PC-3 (cell line): ENCODE measurements at regions not wholly inside any gene's neighbourhood (a gene's known extent, or its start where the extent isn't known, plus 50 kb on each side); places are given as distances from the start of the nearest gene placed in this dataset.

ENCODE experiments used
- ATAC-seq: fragments of 200-7000 bp; cut with Tn5 transposase; 2 replicates; pipeline ENCODE4 v1.9.1; 2020; ENCODE audit warnings: mild to moderate bottlenecking, moderate library complexity
- BruUV-seq: library from RNA; stranded (reverse); fragments of 400-500 nt; replicated peaks from 2 replicates; lab custom pipeline; 2021; lab: Mats Ljungman, UMichigan
- CTCF ChIA-PET: fragments of 300-600 bp; sonication (Branson Sonifier 250); formaldehyde crosslinking; loops from one replicate; lab custom pipeline; 2022; ENCODE audit warnings: antibody characterized with exemption; lab: Charles Lee
- POLR2A ChIA-PET: fragments of 300-600 bp; sonication (Branson Sonifier 250); formaldehyde crosslinking; loops from one replicate; lab custom pipeline; 2022; ENCODE audit warnings: antibody characterized with exemption; ENCODE audit not compliant: unreplicated experiment; lab: Charles Lee
- DNase-seq: peaks from one replicate; pipeline ENCODE4 v3.0.0-alpha.2; 2015
- H2AFZ ChIP-seq: fragments of 300-600 bp; sonication (generic); 2 replicates; pipeline ENCODE4 v1.6.0; 2016; ENCODE audit warnings: antibody characterized with exemption, low read length
- H3F3A ChIP-seq: fragments of 300-600 bp; sonication (generic); one replicate; pipeline ENCODE4 v1.6.0; 2017; ENCODE audit warnings: antibody characterized with exemption, low read length, control low read depth, mild to moderate bottlenecking; ENCODE audit not compliant: unreplicated experiment
- H3K27ac ChIP-seq: fragments of 300-600 bp; sonication (generic); 2 replicates; pipeline ENCODE4 v1.5.1; 2016; ENCODE audit warnings: mild to moderate bottlenecking, low read length
- H3K27me3 ChIP-seq: fragments of 300-600 bp; sonication (generic); 2 replicates; pipeline ENCODE4 v1.6.1; 2016; ENCODE audit warnings: low read length, mixed read lengths
- H3K36me3 ChIP-seq: fragments of 300-600 bp; sonication (generic); 2 replicates; pipeline ENCODE4 v1.6.1; 2016; ENCODE audit warnings: low read depth, mixed run types, low read length, mixed read lengths
- H3K4me1 ChIP-seq: fragments of 300-600 bp; sonication (generic); 2 replicates; pipeline ENCODE4 v1.5.1; 2016; ENCODE audit warnings: low read length; ENCODE audit not compliant: insufficient read depth
- H3K4me2 ChIP-seq: fragments of 300-600 bp; sonication (generic); 2 replicates; pipeline ENCODE4 v1.6.0; 2016; ENCODE audit warnings: low read length
- H3K4me3 ChIP-seq: fragments of 300-600 bp; sonication (generic); 2 replicates; pipeline ENCODE4 v1.5.1; 2016; ENCODE audit warnings: mild to moderate bottlenecking, low read length, mixed read lengths
- H3K79me2 ChIP-seq: fragments of 300-600 bp; sonication (generic); 2 replicates; pipeline ENCODE4 v1.6.1; 2017; ENCODE audit warnings: low read length, mixed read lengths
- H3K9ac ChIP-seq: fragments of 300-600 bp; sonication (generic); 2 replicates; pipeline ENCODE4 v1.6.0; 2016; ENCODE audit warnings: mild to moderate bottlenecking, low read length
- H3K9me2 ChIP-seq: fragments of 300-600 bp; sonication (generic); replicated peaks from 2 replicates; pipeline ENCODE4 v1.6.1; 2016; ENCODE audit warnings: mixed run types, low read length, mixed read lengths
- H3K9me3 ChIP-seq: fragments of 300-600 bp; sonication (generic); 2 replicates; pipeline ENCODE4 v1.6.1; 2016; ENCODE audit warnings: low read length, mixed read lengths
- H4K20me1 ChIP-seq: fragments of 300-600 bp; sonication (generic); 2 replicates; pipeline ENCODE4 v1.6.1; 2016; ENCODE audit warnings: low read length, mixed read lengths
- CTCF ChIP-seq: fragments of 300-600 bp; sonication (generic); conservative IDR thresholded peaks from 2 replicates; pipeline ENCODE4 v1.5.1; 2017; ENCODE audit warnings: antibody characterized with exemption, low read depth, mild to moderate bottlenecking, low read length
- EZH2 ChIP-seq: fragments of 300-600 bp; sonication (generic); IDR thresholded peaks from one replicate; pipeline ENCODE4 v1.6.1; 2017; ENCODE audit warnings: antibody characterized with exemption, mild to moderate bottlenecking, low read length; ENCODE audit not compliant: unreplicated experiment
- EZH2phosphoT487 ChIP-seq: fragments of 300-600 bp; sonication (generic); IDR thresholded peaks from 2 replicates; pipeline ENCODE4 v1.6.1; 2018; ENCODE audit warnings: mild to moderate bottlenecking, antibody characterized with exemption, low read length, borderline replicate concordance
- intact Hi-C: fragments of 100-400 bp; cut with micrococcal nuclease; formaldehyde crosslinking; loops from 2 replicates; pipeline ENCODE4 v1.9.0; 2023

- Histone ChIP-seq H3F3A (no peaks in the 10 kb centered on the region), H4K20me1 (no peaks in the 10 kb centered on the region), H2AFZ (no peak overlapping the region), H3K9me2 (no peaks in the 10 kb centered on the region), H3K4me3 (no peak overlapping the region), H3K9ac (no peak overlapping the region), H3K79me2 (no peaks in the 10 kb centered on the region), H3K9me3 (no peaks in the 10 kb centered on the region), H3K27ac (no peak overlapping the region), H3K4me1 (no peaks in the 10 kb centered on the region), H3K27me3 (no peaks in the 10 kb centered on the region), H3K36me3 (no peaks in the 10 kb centered on the region), H3K4me2 (no peak overlapping the region)
- no TSS peak for BruUV-seq
- TF ChIP-seq CTCF (no peak), EZH2 (no peak), EZH2phosphoT487 (no peak)
- ATAC-seq (no peak), DNase-seq (no peak)
- intact Hi-C loops = no loop called here
- ChIA-PET CTCF (no interaction called here), POLR2A (no interaction called here)
Observed at GRCh38 chr7:152572101-152572500, 103.8 kb downstream of the XRCC2 start.

GRCh38 chr7:152571068-152571467, 104.9 kb downstream of the XRCC2 start:
- no peak overlapping the region for H3K4me3 ChIP-seq
- ChIA-PET POLR2A (no interaction called here), CTCF (no interaction called here)
- intact Hi-C loops = no loop called here
- H2AFZ ChIP-seq = no peak overlapping the region
- no peak overlapping the region for H3K9ac ChIP-seq
- no peaks in the 10 kb centered on the region for H3K9me3 ChIP-seq
- no peaks in the 10 kb centered on the region for H3K79me2 ChIP-seq
- H3K4me1 ChIP-seq = no peaks in the 10 kb centered on the region
- H3K27me3 ChIP-seq = no peaks in the 10 kb centered on the region
- ATAC-seq = no peak
- H3K4me2 ChIP-seq = no peak overlapping the region
- TF ChIP-seq CTCF = no peak
- no peak for TF ChIP-seq EZH2phosphoT487
- no peak for TF ChIP-seq EZH2
- no peaks in the 10 kb centered on the region for H3F3A ChIP-seq
- no peak for DNase-seq
- no peaks in the 10 kb centered on the region for H3K36me3 ChIP-seq
- H4K20me1 ChIP-seq = no peaks in the 10 kb centered on the region
- H3K9me2 ChIP-seq = no peaks in the 10 kb centered on the region
- no TSS peak for BruUV-seq
- H3K27ac ChIP-seq = no peak overlapping the region

DNA sequence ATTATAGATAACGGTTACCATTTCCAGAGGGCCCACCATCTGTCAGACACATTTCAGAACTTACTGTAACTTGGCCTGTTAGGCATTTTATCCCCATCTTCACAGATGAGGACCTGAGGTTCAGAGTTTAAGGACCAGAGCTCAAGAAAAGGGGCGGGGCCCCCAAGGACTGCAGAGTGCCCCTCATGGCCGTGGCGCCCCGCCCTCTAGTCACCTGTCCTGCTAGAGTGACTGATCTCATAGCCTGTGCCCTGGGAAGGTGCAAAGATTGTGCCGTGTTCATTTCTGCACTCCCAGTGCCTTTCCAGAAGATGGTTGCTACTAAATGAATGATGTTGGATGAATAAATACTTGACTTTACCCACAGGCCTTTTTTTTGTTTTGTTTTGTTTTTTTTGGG, 107.0 kb downstream of the XRCC2 start:
- BruUV-seq = no TSS peak
- no peak for ATAC-seq

More for the DNA sequence above, 107.0 kb downstream of the XRCC2 start:
- H3K79me2 ChIP-seq = no peaks in the 10 kb centered on the region
- no peaks in the 10 kb centered on the region for H4K20me1 ChIP-seq
- no peak overlapping the region for H3K4me3 ChIP-seq
- H3K27ac ChIP-seq = no peak overlapping the region
- no peaks in the 10 kb centered on the region for H3K4me1 ChIP-seq
- H3F3A ChIP-seq = no peaks in the 10 kb centered on the region
- DNase-seq = no peak
- H3K4me2 ChIP-seq = no peak overlapping the region
- no peak overlapping the region for H3K9ac ChIP-seq
- H3K9me2 ChIP-seq = no peaks in the 10 kb centered on the region
- H3K36me3 ChIP-seq = no peaks in the 10 kb centered on the region
- ChIA-PET CTCF (no interaction called here), POLR2A (no interaction called here)
- no peaks in the 10 kb centered on the region for H3K9me3 ChIP-seq
- TF ChIP-seq EZH2phosphoT487 (no peak), EZH2 (no peak), CTCF (no peak)
- no peak overlapping the region for H2AFZ ChIP-seq
- no peaks in the 10 kb centered on the region for H3K27me3 ChIP-seq
- intact Hi-C loops = no loop called here
